ENCODE measurements at regions not wholly inside any gene's neighbourhood (a gene's known extent, or its start where the extent isn't known, plus 50 kb on each side); places are given as distances from the start of the nearest gene placed in this dataset.

GRCh38 chr1:177547200-177547599 lies 376.4 kb downstream of the BRINP2 start:
- H3K9me3 Mint-ChIP-seq = peaks cover 3% of the 10 kb centered on the region
- TF ChIP-seq CTCF (IDR thresholded peaks at IDR 0.05) = no peak
- DNase-seq = no peak
- H3K4me1 Mint-ChIP-seq (ENCODE audit: low read depth) = no peaks in the 10 kb centered on the region
- H3K27ac Mint-ChIP-seq = no peak overlapping the region
- H3K4me3 Mint-ChIP-seq = no peak overlapping the region
- no peaks in the 10 kb centered on the region for H3K36me3 Mint-ChIP-seq (ENCODE audit: low read depth)
- H3K27me3 Mint-ChIP-seq (ENCODE audit: insufficient read depth) = no peaks in the 10 kb centered on the region

GRCh38 chr1:177546346-177546745 lies 375.6 kb downstream of the BRINP2 start:
- no peaks in the 10 kb centered on the region for H3K36me3 Mint-ChIP-seq (ENCODE audit: low read depth)
- no peak overlapping the region for H3K27ac Mint-ChIP-seq
- no peak for DNase-seq
- H3K4me3 Mint-ChIP-seq = no peak overlapping the region
- no peaks in the 10 kb centered on the region for H3K4me1 Mint-ChIP-seq (ENCODE audit: low read depth)
- peaks cover 3% of the 10 kb centered on the region for H3K9me3 Mint-ChIP-seq
- no peaks in the 10 kb centered on the region for H3K27me3 Mint-ChIP-seq (ENCODE audit: insufficient read depth)
- no peak for TF ChIP-seq CTCF (IDR thresholded peaks at IDR 0.05)

- Mint-ChIP-seq H3K9me3 (peaks cover 35% of the 10 kb centered on the region), H3K27ac (no peak overlapping the region), H3K36me3 (ENCODE audit: low read depth) (no peaks in the 10 kb centered on the region; the same call in 1 of the 2 replicates), H3K4me3 (no peak overlapping the region), H3K27me3 (ENCODE audit: insufficient read depth) (no peaks in the 10 kb centered on the region), H3K4me1 (ENCODE audit: low read depth) (no peaks in the 10 kb centered on the region)
- DNase-seq = no peak
- no peak for TF ChIP-seq CTCF (IDR thresholded peaks at IDR 0.05)
Observed at GRCh38 chr1:177526201-177526600, 355.4 kb downstream of the BRINP2 start.

DNA sequence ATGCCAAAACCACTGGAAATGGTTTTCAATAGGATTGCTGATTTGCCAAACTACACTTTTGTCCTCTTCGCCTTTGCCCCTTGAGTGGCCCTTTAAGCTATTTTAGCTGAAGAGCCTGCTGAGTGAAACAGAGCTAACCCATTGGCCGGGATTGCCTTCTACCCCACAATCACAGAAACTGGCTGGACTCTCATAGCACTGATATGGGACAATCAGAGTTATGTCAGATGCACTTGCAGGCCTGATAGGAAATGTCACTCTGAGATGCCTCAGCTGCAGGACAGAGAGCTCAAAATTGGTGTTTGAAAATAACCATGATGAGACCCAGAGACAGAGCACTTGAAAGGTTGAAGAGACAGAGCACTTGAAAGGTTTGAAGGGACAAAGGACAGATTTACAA lies 354.4 kb downstream of the BRINP2 start:
- no peak for TF ChIP-seq CTCF (IDR thresholded peaks at IDR 0.05)
- no peak overlapping the region for H3K27ac Mint-ChIP-seq
- no peaks in the 10 kb centered on the region for H3K27me3 Mint-ChIP-seq (ENCODE audit: insufficient read depth)
- no peaks in the 10 kb centered on the region; the same call in 1 of the 2 replicates for H3K36me3 Mint-ChIP-seq (ENCODE audit: low read depth)
- no peak overlapping the region for H3K4me3 Mint-ChIP-seq
- DNase-seq = no peak
- H3K9me3 Mint-ChIP-seq = peaks cover 35% of the 10 kb centered on the region
- H3K4me1 Mint-ChIP-seq (ENCODE audit: low read depth) = no peaks in the 10 kb centered on the region

DNA sequence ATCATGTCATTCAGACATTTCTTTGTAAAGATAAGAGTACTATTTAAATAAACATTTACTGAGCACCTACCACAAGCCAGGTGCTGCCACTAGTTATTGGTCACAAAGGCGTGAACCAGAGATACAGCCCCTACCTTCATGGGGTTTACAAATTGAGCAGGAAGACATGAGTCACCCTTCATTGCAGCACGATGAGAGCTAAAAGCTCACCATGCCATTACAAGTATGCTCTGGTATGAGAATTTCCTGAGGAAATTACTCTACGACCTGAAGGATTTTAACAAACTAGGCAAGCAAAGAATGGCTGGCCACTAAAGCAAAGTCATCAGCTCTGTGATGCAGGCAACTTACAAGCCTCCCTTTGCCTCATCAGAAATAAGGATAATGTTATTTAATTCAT lies 346.8 kb downstream of the BRINP2 start:
- no peaks in the 10 kb centered on the region for H3K4me1 Mint-ChIP-seq (ENCODE audit: low read depth)
- no peaks in the 10 kb centered on the region; the same call in 1 of the 2 replicates for H3K36me3 Mint-ChIP-seq (ENCODE audit: low read depth)
- peaks cover 10% of the 10 kb centered on the region for H3K9me3 Mint-ChIP-seq
- H3K27ac Mint-ChIP-seq = no peak overlapping the region
- TF ChIP-seq CTCF (IDR thresholded peaks at IDR 0.05) = no peak
- no peaks in the 10 kb centered on the region for H3K27me3 Mint-ChIP-seq (ENCODE audit: insufficient read depth)
- no peak for DNase-seq
- no peak overlapping the region for H3K4me3 Mint-ChIP-seq

DNA sequence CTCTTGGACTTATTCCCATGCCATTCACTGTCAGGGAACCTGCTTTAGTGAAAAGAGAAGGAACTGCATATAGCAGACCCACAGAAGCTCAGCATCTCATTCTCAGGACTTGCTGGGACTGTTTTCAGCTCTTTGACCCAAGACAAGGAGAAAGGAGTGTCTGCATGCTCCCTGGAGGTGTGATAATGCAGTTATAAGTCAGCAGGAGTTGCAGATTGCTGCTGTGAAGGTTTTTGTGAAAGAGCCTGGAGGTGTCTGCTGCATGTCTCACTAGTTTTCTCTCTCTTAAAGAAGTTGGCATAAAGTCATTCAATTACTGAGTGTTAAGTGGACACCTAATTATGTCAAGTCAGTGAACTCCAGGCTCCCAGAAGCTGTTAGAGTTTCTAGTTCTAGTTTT lies 343.4 kb downstream of the BRINP2 start:
- DNase-seq = no peak
- Mint-ChIP-seq H3K4me1 (ENCODE audit: low read depth) (no peaks in the 10 kb centered on the region), H3K9me3 (peaks cover 19% of the 10 kb centered on the region), H3K27me3 (ENCODE audit: insufficient read depth) (no peaks in the 10 kb centered on the region), H3K36me3 (ENCODE audit: low read depth) (no peaks in the 10 kb centered on the region), H3K4me3 (no peak overlapping the region), H3K27ac (no peak overlapping the region)
- TF ChIP-seq CTCF (IDR thresholded peaks at IDR 0.05) = no peak
